ENCODE measurements at regions not wholly inside any gene's neighbourhood (a gene's known extent, or its start where the extent isn't known, plus 50 kb on each side); places are given as distances from the start of the nearest gene placed in this dataset.

- no peak for DNase-seq (ENCODE audit: low read depth in 2 of 2)
Measured at GRCh38 chr15:47326410-47327333, 390.6 kb upstream of the SEMA6D start.

- DNase-seq (ENCODE audit: low read depth in 2 of 2): no peak
Measured at GRCh38 chr15:47331829-47332393, 385.4 kb upstream of the SEMA6D start.

DNA sequence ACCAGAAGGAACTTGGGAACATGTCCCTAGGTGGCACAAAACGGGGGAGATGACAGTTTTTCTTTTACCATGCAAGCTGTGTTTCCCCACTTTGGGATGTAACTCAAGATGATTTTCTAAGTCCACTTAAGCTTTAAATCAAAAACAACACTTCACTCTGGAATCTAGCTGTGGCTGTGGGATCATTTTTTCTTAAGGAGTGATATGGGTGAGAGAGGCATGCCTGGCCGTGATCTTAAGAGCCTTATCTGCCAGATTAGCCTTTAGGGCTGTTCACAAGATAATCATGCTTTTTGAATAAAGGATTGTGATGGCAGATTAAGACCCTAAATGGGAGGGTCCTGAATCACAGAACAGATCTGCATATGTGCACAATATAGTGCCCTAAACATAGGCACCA lies 384.8 kb upstream of the SEMA6D start:
- no peak for DNase-seq (ENCODE audit: low read depth in 2 of 2)

GRCh38 chr15:47333734-47334133 lies 383.6 kb upstream of the SEMA6D start:
- no peak for DNase-seq (ENCODE audit: low read depth in 2 of 2)

DNA sequence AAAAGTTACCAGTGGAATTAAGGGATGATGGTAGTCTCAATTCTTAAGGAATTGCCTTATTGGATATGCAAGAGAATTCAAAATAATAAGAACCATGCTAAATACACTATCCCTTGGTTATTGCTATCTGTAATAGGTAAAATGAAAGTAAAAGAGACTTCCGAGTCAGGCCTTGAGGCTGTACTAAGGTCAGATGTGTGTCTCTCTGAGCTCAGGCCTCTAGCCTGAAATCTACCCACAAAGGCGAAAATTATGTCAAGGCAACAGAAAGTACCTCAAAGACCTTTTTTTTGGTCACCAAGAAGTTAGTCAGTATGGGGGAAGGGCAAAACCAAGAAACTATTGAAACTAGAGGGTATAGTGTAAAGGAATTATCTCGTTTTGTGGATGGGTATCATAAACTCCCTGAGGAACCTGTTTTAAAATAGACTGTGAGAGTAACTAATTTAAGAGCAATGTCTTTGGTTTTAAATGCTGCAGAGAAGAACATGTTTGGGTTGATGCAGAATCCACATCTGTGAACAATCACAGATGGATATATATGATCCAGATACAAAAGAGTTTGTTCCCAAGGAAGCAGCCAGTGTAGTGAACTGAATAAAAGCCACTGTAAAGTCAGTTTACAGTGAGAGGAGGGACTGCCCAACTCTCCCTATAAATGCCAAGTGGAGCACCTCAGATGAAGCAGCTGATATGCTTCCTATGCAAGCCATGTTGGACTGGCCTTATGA lies 382.3 kb upstream of the SEMA6D start:
- no peak for DNase-seq (ENCODE audit: low read depth in 2 of 2)

- DNase-seq (ENCODE audit: low read depth in 2 of 2): no peak
Measured at GRCh38 chr15:47337106-47337505, 380.2 kb upstream of the SEMA6D start.

DNA sequence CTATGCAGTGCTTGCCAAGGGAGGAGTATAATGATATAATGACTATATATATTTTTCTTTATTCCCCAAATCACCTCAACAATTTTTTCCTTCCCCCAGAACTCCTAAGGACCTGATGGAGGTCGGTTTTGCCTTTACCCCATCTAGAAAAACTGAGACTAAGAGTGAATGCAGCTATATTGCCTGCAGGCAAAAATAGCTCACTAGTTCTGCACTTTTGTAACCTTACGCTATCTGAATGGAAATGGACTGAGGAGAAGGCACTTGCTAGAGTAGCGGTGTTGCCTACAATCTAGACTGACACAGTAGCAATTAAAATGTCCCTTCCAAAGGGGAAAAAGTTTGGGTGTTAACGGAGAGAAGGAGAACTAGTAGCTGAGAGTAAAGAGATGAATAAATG lies 379.5 kb upstream of the SEMA6D start:
- no peak for DNase-seq (ENCODE audit: low read depth in 2 of 2)

DNA sequence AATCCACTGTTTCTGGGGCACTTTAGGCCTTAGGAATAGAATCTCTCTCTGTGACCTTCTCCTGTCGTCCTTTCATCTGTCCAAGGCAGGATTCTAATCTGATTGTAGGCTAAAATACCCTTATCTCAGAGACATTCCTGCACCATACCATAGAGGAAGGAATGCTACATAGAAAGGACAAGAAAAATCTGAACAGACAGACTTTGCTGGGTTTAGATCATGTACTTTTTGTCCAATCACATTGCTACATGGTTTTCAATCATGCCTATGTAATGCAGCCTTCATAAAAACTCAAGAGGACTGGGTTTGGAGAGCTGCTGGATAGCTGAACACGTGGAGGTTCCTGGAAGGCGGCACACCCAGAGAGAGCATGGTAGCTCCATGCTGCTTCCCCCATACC lies 378.5 kb upstream of the SEMA6D start:
- DNase-seq (ENCODE audit: low read depth in 2 of 2): no peak

- no peak for DNase-seq (ENCODE audit: low read depth in 2 of 2)
Measured at GRCh38 chr15:47339800-47340570, 377.3 kb upstream of the SEMA6D start.

- no peak for DNase-seq (ENCODE audit: low read depth in 2 of 2)
Measured at GRCh38 chr15:47340571-47340920, 376.8 kb upstream of the SEMA6D start.

DNA sequence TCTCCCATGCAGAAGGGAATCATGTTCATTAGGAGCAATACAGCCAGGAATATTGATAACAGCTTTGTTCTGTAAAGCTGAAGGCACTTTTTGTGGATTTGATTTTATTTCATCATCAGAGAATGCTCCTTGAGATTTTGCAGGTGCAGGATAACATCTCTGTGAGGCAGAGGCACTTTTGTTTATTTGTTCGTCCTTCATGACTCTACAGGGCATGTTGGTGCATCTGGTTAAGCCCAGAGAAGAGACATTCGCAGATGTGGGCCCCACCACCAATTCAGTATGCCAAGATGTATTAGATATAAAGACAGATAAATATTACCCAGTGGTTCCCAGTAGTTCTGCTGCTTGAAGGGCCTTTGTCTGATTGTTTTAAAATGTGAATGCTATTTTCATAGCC lies 368.1 kb upstream of the SEMA6D start:
- no peak for DNase-seq (ENCODE audit: low read depth in 2 of 2)

GRCh38 chr15:47351501-47351900 lies 365.8 kb upstream of the SEMA6D start:
- no peak for DNase-seq (ENCODE audit: low read depth in 2 of 2)

GRCh38 chr15:47352217-47352616 lies 365.1 kb upstream of the SEMA6D start:
- DNase-seq (ENCODE audit: low read depth in 2 of 2): no peak

DNA sequence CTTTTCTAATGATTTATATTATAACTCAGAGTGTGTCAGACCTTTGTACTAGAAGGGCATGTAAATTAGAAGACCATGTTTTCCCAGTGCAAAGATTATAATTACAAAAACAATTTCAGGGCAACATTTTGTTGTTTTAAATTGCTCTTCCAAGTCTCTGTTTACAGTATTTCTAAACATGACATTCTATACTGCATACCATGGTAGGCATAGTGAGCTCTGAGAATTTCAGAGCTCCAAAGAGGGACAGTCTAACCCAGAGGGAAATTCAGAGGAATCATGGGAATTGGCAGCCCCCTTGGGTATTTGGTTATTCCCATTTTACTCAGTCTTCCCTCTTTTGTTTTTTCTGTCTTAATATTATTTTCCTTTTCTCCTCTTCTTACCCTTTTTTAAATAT lies 361.5 kb upstream of the SEMA6D start:
- no peak for DNase-seq (ENCODE audit: low read depth in 2 of 2)

- DNase-seq (ENCODE audit: low read depth in 2 of 2): no peak
Measured at GRCh38 chr15:47356297-47356696, 361.0 kb upstream of the SEMA6D start.

DNA sequence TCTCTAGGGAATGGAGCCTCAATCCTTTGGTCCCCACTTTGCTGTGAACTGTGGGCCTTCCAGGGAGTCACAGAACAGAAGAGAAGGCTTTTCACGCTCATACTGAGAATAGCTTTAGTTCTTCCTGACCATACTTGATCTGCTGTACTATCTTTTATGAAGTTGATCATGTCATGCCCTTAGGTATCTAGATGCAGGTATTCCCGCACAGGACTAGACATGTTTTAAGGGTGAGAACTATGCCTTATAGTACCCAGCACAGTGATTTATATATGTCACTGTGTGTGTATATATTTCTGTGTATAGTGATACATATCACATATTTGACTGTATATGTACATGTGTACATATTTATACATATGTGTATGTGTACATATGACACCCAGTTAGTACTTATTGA lies 358.4 kb upstream of the SEMA6D start:
- no peak for DNase-seq (ENCODE audit: low read depth in 2 of 2)

DNA sequence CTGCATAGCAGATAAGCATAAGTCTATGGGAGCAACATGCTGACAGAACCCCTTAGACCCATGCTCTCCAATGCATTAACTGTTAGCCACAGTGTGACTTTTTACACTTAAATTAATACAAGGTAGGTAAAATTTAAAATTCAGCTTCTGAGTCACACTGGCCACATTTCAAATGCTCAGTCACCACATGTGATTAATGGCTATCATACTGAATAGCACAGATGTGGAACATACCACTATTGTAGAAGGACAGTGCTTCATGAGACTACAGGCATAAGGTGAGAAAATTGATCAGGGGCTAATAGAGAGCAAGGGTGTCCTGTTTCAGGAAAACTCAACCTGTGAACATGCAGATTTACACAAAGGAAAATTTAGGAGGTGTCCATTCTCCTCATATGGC lies 357.0 kb upstream of the SEMA6D start:
- DNase-seq (ENCODE audit: low read depth in 2 of 2): no peak

- DNase-seq (ENCODE audit: low read depth in 2 of 2): no peak
Measured at GRCh38 chr15:47362118-47362905, 355.0 kb upstream of the SEMA6D start.

- DNase-seq (ENCODE audit: low read depth in 2 of 2): no peak
Measured at GRCh38 chr15:47363653-47364052, 353.7 kb upstream of the SEMA6D start.

GRCh38 chr15:47364230-47365141 lies 352.8 kb upstream of the SEMA6D start:
- DNase-seq (ENCODE audit: low read depth in 2 of 2): no peak
